Medulla oblongata (tissue), 1 donor: ENCODE measurements at regions not wholly inside any gene's neighbourhood (a gene's known extent, or its start where the extent isn't known, plus 50 kb on each side); places are given as distances from the start of the nearest gene placed in this dataset.

Source experiments
- DNase-seq: peaks from one replicate; pipeline ENCODE4 v3.0.0-alpha.2; 2015; ENCODE audit errors: extremely low spot score

DNA sequence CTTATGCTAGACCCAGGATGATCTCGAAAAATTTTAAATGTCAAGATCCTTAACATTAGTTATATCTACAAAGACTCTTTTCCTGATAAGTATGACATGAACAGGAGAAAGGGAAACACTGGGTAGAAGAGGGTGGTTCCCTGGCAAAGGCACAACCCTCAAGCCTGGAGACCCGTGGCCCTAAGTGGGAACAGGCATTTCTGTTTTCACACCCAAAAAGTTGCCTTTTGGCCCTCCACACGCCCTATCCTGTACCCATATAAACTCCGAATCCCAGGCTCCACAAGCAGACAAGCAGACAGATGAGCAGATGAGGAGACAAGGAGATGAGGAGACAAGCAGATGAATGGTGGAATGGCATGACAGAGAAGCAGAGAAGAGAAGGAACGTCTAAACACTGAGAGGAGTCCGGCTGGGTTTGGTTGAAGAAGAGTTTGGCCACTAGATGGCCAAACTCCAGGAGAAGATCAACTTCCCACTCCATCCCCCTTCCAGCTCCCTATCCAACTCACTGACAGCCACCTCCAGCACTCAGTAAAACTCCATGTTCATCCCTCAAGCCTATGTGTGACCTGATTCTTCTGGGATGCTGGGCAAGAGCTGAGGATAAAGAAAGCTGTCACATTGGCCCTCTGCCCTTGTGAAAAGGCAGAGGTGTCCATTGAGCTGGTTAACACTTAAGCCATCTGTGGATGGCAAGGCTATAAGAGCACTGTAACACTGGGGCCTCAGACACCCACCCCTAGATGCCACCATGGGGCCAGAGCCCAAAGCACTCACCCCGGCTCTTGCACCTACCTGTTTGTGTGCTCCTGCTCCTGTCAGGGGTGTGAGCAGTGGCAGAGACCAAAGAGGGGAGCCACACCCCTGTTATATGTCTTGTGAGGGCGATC, 139.6 kb upstream of the FAM20A start:
- no peak for DNase-seq

DNA sequence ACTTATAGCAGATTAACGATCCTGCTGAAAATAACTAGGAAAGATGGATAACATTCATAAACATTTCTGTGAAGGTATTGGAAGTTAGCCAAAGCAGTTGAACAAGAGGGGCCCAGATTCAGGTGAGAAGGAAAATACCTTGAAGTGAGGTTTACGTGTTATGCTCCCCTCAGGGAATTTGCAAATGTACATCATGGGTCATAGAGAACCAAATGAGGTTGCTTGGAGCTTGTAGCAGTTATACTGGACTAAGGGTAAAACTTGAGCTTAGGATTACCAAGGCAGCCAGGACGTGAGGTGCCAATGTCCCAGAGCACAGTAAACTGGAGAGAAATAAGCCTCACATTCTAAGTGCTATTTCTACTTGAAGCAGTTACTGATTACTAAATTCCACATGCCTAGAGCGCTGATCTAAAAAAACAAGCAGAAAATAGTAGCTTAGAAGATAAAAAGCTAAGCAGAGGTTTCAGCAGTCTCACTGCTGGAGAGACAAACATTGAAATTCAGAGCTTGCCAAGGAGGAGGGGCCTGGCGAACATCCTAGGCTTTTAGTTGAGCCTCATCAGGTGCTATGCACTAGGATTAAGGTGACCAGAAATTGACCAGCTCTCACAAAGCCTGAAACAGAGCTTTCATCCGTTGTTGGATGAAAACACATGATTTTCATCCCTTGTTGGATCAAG, 136.7 kb upstream of the FAM20A start:
- no peak for DNase-seq

DNA sequence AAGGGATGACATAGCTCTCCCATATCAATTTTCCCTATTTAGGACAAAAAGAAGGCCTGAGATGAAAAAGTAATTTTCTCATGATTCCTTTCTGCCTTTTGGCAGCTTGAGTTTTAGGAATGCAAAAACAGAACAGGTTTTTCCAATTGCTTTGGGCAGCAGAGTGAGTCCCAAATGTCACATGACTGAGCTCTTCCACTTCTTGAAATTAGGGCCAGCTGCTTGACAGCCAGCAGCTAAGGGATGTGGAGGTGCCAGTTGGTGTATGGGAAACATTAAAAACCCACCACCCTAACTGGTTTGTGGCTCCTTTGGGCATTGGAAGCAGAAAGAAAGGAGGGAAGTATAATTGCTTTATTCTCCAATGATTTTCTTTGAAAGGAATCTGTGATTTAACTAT, 133.8 kb upstream of the FAM20A start:
- no peak for DNase-seq

DNA sequence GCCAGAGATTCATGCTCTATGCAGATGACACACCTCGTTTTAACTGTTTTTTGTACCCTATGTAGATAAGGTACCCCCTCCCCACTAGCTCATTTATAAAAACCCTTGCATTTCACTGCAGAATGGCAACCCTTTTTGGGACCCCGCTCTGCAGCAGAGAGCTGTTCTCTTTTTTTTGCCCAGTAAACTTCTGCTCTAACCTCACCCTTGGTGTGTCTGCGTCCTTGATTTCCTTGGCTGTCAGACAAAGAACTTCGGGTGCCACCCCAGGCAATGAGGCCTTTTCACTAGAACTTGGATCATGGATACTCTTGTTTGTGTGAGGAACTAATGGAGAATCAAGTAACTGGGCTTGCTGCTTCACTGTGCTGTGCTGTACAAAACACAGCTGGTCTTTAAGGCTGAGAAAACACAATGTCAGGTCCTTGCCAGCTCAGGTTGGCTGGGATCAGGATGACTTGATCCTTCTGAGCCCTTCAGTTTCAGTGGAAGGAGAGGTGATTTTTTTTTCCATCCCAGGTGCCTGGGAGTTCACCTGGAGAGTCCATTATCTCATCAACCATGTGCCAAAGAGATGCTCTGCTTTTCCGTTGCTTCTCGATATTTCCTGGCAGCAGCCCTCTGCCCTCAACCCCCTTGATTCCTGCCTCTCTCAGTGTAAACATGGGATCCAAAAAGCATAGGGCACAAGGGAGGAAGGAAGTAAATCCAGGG, 133.2 kb upstream of the FAM20A start:
- DNase-seq = no peak

DNA sequence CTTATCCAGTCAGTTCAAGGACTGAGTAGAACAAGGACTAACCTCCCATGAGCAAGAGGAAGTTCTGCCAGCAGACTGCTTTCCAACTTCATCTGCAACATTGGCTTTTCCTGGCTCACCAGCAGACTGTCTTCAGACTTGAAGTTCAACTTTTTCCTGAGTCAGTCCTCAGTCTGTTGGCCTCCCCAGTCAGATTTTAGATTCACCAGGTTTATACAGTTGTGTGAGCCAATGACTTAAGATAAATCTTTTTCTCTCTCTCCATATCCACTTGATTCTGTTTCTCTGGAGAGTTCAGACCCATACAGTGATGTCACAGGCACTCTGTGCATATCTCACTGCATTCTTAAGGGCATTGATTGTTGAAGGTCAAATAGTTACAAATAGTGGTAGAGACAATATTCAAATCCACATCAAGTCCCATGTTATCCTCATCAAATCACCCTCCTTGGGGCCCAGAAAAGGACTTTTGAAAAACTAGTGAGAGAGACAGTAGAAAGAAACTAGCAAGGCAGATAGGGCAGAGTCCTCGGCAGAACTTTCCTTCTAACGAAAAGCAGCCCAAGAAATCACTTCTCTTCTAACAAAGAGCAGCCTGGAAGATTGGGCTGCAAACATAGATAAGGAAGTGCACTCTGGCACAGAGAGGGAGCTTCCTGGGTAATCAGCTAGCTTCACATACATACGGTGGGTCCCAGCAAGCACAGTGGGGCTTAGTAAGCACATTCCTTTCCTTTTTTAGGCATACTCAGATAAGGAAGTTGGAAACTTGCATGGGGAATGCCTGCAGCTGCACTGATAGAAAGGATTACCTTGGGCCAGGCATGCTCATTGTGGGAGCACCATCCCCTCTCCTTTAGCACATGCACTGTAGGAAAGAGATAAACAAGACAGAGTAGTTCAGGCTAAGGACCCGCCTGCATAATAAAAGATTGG, 132.3 kb upstream of the FAM20A start:
- no peak for DNase-seq

DNA sequence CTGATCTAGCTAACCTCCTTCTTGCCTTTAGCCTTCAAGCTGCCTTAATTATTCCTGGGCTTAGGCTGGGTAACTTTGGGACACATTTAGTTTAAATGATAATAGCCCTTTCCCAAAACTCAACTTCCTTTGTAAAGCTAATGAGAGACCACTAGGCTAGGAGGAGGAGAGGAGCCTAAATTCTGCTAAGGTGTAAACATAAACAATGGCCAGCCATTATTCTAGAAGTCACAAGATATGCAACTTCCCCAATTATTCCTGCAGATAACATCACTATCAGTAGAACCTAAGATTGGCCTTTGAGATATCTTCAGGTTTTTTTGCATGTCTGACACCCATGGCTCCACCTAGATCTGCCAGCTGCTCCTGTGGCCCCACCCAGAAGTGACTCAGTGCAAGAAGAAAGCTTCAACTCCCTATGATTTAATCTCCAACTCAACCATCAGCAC, 131.2 kb upstream of the FAM20A start:
- no peak for DNase-seq

DNA sequence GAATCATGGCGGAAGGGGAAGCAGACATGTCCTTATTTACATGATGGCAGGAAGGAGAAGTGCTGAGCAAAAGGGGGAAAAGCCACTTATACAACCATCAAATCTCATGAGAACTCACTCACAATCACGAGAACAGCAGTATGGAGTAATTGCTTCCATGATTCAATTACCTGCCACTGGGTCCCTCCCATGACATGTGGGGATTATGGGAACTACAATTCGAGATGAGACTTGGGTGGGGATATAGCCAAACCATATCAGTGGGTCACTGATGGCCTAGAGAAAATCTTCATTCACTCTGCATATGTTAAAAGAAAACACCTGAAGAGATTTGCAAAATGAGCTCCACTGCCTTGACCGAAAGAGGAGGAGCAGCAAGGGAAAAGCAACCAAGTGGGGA, 130.3 kb upstream of the FAM20A start:
- no peak for DNase-seq

DNA sequence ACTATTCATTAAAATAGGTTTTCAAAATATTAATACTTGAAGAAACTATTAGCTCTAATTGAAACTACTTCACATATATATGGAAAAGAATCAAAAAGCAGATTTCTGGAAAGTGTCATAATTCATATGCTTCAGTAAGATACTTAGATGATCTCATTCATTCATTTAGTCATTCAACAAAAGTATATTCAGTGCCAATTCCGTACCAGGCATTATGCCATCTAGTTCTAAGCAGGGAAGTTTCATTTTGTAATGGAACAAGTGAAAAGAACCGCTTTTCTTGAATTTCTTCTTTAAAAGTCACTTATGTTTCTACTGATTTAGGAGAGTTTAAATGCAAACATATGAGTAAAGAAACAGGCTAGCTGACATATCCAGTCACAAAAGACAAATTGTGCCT, 118.3 kb upstream of the FAM20A start:
- DNase-seq = no peak

DNA sequence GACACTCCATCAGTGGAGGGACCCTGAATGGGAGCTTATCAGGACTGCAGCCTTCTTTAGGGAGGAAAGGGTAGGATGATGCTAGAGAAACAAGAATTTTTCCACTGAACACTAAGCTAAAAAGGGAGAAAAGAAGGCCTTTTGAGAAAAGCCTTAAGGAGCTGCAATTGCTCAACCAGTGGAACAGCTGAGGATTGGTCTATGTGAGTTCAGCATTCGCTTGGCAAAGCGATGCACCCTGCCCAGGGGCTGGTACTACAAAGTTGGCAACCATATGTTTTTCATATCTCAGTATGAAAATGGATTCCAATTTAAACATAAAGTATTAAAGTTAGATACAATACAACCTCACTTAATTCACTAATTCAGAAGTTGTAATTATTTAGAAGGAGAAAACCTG, 117.8 kb upstream of the FAM20A start:
- no peak for DNase-seq

DNA sequence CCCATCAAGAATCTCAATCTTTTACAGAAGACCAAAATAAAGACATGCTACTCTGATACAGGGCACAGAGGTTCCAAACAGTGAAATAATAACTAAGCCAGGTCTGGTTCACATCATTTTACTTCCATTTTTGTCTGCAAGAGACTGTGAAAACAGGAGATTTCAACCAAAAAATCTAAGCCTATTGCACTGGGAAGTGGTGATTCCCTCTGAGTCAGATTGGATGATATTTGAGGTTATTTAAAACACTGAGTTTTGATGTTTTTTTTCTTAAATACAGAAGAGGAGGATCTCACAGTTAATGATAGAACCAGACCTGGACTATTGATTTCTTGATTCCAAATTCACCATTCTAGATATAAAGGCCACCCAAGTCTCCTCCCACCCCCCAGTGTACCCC, 117.3 kb upstream of the FAM20A start:
- no peak for DNase-seq

DNA sequence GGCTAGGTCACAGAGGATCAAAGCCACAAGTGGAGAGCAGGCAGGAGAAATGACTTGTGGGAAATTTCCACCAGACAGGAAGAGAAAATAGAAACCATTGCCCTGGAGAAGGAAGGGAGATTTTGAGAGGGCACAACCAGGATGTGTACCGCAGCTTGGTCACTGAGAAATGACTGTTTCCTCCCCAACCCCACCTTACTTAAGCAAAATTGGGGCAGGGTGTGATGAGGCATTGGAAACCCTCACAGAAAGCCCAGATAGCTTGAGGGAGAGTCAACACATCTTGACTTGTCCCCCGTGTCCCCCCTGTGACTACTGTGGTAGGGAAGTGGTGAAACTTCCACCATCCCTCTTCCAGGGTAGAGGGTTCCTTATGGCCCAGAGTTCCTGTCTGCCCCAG, 113.5 kb upstream of the FAM20A start:
- DNase-seq = no peak

DNA sequence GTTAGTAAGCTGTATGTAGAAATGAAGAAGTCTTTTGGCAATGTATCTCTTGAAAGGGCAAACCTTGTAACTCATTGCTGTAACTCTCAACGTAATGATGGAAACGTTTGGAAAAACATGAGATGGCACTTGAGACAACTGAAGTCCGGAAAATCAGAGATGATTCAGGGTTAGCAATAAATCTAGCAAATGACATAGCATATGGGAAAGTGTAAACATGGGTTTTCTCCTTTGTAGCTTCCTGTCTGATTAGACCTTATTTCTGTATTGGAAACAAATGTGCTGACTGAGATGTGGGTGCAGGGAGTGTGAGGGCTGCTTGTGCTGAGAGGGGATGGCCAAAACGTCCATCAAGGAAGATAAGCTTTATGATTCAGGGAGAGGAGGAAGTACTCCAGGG, 110.7 kb upstream of the FAM20A start:
- no peak for DNase-seq

DNA sequence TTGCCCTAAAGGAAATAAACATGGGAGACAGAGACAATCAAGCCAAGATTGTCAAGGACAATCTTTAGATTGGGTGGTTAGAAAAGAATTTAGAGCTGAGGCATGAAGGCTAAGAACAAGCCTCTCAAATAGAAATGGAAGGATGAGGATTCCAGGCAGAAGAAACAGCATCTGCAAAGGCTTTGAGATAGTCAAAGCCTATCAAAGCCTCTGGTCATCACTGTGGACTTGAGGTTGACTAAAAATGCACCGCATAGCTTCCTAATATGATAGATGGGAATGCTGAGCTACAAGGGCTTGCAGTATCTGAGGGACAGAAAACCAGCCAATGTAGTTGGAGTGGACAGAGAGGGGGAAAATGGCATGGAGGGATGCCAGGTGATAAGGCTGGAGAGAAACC, 109.8 kb upstream of the FAM20A start:
- DNase-seq = no peak

DNA sequence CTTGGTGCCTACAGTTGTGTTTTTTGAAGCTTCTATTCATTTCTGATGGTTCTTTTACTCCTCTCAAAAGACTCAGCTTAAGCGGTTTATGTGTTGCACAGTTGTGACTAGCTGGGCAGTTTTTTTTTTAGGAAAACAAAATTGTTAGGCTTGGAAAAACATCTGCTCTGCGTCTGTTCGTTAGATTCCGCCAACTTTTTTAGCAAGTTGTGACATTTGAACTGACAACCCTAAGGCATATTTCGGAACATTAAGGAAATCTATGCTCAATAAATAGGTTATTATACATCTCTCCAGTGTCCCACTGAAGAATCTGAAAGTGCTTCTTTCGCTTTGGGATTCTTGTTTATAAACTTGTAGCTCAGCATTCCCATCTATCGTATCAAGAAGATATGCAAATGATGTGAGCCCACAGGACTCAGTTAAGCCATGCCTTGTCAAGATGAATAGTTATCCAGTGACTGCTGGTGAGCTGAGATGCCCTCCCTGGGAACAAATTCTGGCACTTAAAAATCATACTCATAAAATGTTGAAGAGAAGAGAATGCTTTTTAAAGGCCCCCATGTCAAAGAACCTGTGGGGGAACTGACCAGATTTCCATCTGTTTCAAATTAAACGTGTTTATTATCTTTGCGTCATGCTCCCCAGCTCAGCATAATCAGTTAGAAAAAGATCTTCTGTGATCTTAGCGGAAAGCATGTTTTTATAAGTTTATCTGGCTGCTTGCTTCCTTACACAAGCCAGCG, 109.0 kb upstream of the FAM20A start:
- no peak for DNase-seq

DNA sequence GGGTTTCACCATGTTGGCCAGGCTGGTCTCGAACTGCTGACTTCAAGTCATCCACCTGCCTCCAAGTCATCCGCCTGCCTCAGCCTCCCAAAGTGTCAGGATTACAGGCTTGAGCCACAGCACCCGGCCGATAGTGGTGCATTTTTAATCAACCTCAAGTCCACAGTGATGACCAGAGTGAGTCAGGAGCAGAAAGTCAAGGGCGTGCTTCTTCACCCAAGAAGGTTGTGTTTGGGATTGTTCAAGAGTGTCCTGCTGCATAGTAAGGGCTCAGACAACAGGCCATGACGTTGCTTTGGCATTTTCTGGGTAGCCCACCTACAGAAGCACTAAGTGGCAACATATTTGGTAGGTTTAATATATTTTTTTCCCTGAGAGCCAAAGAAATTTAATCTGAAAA, 108.3 kb upstream of the FAM20A start:
- DNase-seq = no peak

DNA sequence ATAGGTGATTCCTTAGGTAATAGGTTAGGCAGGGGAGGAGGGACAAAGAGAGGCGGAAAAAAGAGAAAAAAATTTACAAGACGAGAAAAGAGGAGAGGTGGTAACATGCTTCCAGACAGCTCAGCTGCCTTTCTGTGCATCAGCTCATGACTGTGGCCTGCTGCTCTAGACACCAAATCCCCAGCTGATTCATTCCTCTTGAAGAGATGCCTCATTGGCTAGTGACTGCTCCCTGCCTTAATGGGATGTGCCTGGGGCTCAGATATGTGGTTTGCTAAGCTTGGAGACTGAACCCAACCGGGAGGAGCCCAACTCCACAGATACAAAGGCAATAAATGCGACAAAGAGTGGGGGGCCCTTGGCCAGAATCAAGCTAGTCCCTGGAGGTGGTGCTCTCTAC, 105.9 kb upstream of the FAM20A start:
- no peak for DNase-seq

DNA sequence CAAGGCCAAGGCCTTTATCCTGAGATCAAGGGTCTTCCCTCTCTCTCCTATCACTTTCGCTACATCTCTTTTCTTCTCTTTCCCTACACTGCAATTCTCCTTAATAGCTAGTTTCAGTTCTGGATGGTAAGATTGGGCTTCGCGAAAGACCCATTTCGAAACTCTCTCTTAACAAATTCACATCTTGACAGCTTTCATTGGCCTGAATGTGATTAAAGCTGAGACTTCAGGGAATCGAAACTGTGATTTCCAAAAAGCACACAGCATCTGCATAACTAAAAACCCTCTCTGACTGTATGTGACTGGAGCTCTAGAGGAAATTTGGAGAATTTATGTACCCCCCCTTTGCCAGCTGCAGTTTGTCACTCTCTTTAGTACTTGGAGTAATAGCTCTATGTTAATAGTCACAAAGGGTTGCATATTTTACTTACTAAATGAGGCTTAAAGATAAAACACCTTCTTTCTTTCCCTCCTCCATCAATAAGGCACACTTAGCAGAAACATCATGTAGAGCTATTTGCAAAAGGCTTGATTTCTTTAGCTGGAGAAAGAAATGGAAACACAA, 105.3 kb upstream of the FAM20A start:
- no peak for DNase-seq

DNA sequence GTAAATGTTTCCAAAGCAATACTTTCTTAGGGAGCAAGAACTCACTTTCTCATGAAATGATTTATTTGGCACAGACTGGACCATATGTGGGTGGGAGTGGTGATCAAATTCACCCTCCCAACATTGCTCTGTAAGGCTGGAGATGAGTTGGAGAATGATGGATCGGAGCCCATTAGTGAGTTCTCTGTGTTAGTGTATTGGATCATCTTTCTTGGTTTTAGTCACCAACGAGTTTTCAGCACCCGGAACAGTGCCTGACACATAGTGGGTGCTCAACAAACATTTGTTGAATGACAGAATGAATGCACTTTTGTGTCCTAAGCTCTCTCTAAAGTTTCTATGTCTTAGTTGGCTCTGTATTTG, 104.5 kb upstream of the FAM20A start:
- no peak for DNase-seq

DNA sequence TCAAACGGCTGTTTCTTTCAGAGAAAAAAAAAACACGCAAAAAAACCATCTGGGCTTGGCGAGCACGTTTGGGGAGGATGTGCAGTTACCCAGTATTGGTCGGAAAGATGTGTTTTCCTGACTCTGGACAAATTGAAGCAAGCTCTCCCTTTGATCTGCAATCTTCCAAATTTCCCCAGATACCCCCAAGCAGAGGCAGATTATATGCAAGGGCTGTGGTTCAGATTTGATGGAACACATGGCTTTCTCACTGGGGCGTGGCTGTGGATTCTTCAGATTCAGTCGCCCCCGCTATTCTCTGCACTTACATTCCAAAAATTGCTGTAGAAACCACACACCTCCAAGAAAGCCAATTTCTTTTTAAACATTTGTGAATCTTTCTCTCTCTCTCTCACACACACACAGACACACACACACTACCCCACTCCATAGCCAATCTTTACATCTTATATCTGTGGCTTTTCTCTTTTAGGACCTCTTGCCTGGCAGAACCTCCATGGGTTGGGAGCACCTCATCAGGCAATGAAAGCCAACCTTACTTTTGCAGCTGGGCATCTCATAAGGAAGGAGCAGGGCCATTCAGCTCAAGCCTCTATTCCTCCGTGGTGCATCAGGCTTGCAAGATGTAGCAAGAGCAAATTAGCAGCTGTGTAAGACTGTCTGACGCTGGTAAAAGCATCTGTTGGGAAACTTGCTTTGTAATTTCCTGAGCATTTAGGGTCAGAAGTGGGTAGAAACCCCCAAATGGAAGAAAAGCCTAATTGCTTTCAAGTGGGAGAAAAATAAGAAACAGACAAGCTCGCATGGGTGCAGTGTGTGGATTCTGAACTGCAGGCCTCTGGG, 103.9 kb upstream of the FAM20A start:
- no peak for DNase-seq

DNA sequence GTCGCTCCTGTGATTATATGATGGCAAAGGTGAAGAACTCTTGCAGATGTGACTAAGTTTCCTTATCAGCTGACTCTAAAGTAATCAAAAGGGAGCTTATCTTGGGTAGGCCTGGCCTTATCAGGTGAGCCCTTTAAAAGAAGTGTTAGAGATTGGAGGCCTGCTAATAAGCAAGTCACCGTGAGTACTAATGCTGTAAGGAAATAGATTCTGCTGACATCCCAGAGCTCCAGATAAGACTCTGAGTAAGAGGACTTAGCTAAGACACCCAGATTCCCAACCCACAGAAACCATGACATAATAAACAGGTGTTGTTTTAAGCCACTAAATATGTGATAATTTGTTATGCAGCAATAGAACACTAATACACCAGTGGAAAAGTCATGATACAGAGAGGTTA, 99.9 kb upstream of the FAM20A start:
- no peak for DNase-seq
